ENCODE measurements at regions not wholly inside any gene's neighbourhood (a gene's known extent, or its start where the extent isn't known, plus 50 kb on each side); places are given as distances from the start of the nearest gene placed in this dataset.

- Histone ChIP-seq H2BK5ac (ENCODE audit: insufficient read length, low read length) (no peak overlapping the region), H4K91ac (ENCODE audit: insufficient read length, low read depth, low read length) (no peak overlapping the region), H3K18ac (ENCODE audit: insufficient read length, low read depth, low read length) (no peak overlapping the region), H2BK15ac (ENCODE audit: low read depth, low read length) (no peak overlapping the region), H3K4me1 (ENCODE audit: insufficient read depth, low read length) (no peaks in the 10 kb centered on the region), H4K20me1 (ENCODE audit: control insufficient read depth, insufficient read depth, insufficient read length) (no peaks in the 10 kb centered on the region), H3K27me3 (ENCODE audit: insufficient read depth, low read length) (no peaks in the 10 kb centered on the region), H4K8ac (replicated peaks; ENCODE audit: insufficient read length, low read depth, low read length) (no peak overlapping the region), H3K79me2 (ENCODE audit: insufficient read depth, low read length) (no peaks in the 10 kb centered on the region), H3K4me2 (ENCODE audit: insufficient read depth, insufficient read length, low read length) (no peak overlapping the region), H2BK12ac (ENCODE audit: insufficient read length, low read depth, low read length) (no peak overlapping the region), H2BK120ac (ENCODE audit: low read depth, low read length, poor library complexity, severe bottlenecking) (no peak overlapping the region), H3K9ac (ENCODE audit: extremely low read depth, insufficient read length, low read length) (no peak overlapping the region), H3K27ac (ENCODE audit: insufficient read length, low read depth, low read length) (no peak overlapping the region), H2AFZ (ENCODE audit: low read length) (no peak overlapping the region), H3K23ac (ENCODE audit: insufficient read length, low read depth, low read length) (no peak overlapping the region), H3K23me2 (ENCODE audit: insufficient read length, low read depth, low read length, poor library complexity, severe bottlenecking) (no peaks in the 10 kb centered on the region), H3K14ac (ENCODE audit: insufficient read depth, low read length) (no peak overlapping the region), H3K56ac (ENCODE audit: insufficient read length, low read depth, low read length) (no peak overlapping the region), H3T11ph (ENCODE audit: low read length) (no peak overlapping the region), H3K9me3 (ENCODE audit: control insufficient read depth, low read depth, low read length) (no peaks in the 10 kb centered on the region), H3K4ac (ENCODE audit: low read depth, low read length) (no peak overlapping the region), H2BK20ac (ENCODE audit: low read depth, low read length, poor library complexity, severe bottlenecking) (no peak overlapping the region), H3K79me1 (ENCODE audit: insufficient read depth, low read depth, low read length, poor library complexity, severe bottlenecking) (no peaks in the 10 kb centered on the region), H4K5ac (ENCODE audit: insufficient read length, low read depth, low read length) (no peak overlapping the region), H2AK5ac (ENCODE audit: insufficient read length, low read length) (no peak overlapping the region)
- Mint-ChIP-seq H3K9me3 (no peaks in the 10 kb centered on the region), H3K36me3 (ENCODE audit: insufficient read depth in 1 of 3, low read depth in 3 of 3) (no peaks in the 10 kb centered on the region; a peak in 1 of 7 replicates), H3K27ac (no peak overlapping the region), H3K27me3 (ENCODE audit: low read depth) (no peaks in the 10 kb centered on the region), H3K4me3 (no peak overlapping the region), H3K4me1 (peaks cover 6 to 12% of the 10 kb centered on the region in 2 experiments)
- DNase-seq, result no peak
- TF ChIP-seq CTCF (conservative IDR thresholded peaks at IDR 0.05), result no peak
- no CpG with 5 or more reads among the region's 1 CpG for WGBS (ENCODE audit: extremely low coverage, insufficient read length, low lambda C conversion rate)
These were observed 252.6 kb upstream of the LINC00305 start for GRCh38 chr18:64401268-64402060.
